ENCODE measurements at regions not wholly inside any gene's neighbourhood (a gene's known extent, or its start where the extent isn't known, plus 50 kb on each side); places are given as distances from the start of the nearest gene placed in this dataset.

DNA sequence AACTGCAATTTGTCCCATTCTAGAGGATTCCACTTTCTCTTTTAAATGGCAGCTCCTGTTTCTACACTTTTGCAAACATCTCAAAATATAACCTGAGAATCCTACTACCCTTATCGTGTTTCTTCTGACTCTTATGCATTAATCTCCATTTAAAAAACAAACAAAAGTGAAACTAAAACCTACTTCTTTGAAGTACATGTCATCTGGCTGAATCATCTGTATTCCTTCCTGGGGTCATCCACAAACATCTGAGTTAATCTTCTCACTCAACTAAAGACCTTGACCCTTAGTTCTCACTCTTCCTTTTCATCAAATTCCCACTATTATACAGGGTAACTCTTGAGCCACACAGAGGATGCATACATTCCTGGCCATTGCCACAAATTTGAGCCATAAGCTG lies 584.8 kb downstream of the PPARGC1A start:
- TF ChIP-seq, protein P1, sequence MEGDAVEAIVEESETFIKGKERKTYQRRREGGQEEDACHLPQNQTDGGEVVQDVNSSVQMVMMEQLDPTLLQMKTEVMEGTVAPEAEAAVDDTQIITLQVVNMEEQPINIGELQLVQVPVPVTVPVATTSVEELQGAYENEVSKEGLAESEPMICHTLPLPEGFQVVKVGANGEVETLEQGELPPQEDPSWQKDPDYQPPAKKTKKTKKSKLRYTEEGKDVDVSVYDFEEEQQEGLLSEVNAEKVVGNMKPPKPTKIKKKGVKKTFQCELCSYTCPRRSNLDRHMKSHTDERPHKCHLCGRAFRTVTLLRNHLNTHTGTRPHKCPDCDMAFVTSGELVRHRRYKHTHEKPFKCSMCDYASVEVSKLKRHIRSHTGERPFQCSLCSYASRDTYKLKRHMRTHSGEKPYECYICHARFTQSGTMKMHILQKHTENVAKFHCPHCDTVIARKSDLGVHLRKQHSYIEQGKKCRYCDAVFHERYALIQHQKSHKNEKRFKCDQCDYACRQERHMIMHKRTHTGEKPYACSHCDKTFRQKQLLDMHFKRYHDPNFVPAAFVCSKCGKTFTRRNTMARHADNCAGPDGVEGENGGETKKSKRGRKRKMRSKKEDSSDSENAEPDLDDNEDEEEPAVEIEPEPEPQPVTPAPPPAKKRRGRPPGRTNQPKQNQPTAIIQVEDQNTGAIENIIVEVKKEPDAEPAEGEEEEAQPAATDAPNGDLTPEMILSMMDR (IDR thresholded peaks at IDR 0.05), result no peak
- no peak for TF ChIP-seq POLR2A (IDR thresholded peaks at IDR 0.05)
- no peak for TF ChIP-seq EP300 (IDR thresholded peaks at IDR 0.05; ENCODE audit: low read depth)
- TF ChIP-seq POLR2AphosphoS5 (IDR thresholded peaks at IDR 0.05), result no peak
- H3K4me1 ChIP-seq, result no peaks in the 10 kb centered on the region
- in situ Hi-C loops (cut with MboI; ENCODE audit: low pct_ligation_motif_present in 1 of 4, low pct_unique_long_range_greater_than_20kb in 1 of 4, low sequenced_read_pairs in 3 of 4), result no loop called here
- H3K27ac ChIP-seq, result no peak overlapping the region
- H3K36me3 ChIP-seq, result no peaks in the 10 kb centered on the region
- H3K27me3 ChIP-seq, result no peaks in the 10 kb centered on the region
- DNase-seq, result no peak
- WGBS, 2 donors (ENCODE audit: low coverage in 1 of 2), result 25 to 42% methylated on average over 1 of the region's 1 CpG
- H3K4me3 ChIP-seq, result no peak overlapping the region
- no peaks in the 10 kb centered on the region for H3K9me3 ChIP-seq
- intact Hi-C loops (cut with DNase I; ENCODE audit: low total_unique reads), result no loop called here

DNA sequence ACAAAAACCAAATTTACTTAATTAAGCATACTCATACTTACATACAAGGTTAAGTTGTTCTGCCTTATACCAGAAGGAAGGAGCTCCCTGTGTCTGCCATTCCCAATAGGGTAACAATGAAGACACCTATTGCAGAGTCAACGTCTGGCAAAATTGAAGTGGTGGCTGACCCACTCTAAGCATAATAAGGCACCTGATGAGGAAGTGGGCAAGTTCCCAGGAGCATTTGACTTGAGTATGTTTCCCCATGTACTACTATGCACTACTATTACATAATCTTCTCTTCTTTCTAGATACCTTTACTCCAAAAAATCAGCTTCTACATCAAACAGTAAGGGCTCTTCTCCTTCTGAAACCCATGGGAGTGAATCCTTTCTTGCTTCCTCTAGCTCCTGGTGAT lies 591.5 kb downstream of the PPARGC1A start:
- in situ Hi-C loops (cut with MboI; ENCODE audit: low pct_ligation_motif_present in 1 of 4, low pct_unique_long_range_greater_than_20kb in 1 of 4, low sequenced_read_pairs in 3 of 4), result no loop called here
- no peak overlapping the region for H3K27ac ChIP-seq
- 68% methylated on average over 1 of the region's 1 CpG; no CpG with 5 or more reads in 1 of the 2 donors for WGBS, 2 donors (ENCODE audit: low coverage in 1 of 2)
- intact Hi-C loops (cut with DNase I; ENCODE audit: low total_unique reads), result no loop called here
- TF ChIP-seq, protein P1 (IDR thresholded peaks at IDR 0.05), result no peak
- TF ChIP-seq EP300 (IDR thresholded peaks at IDR 0.05; ENCODE audit: low read depth), result no peak
- TF ChIP-seq POLR2AphosphoS5 (IDR thresholded peaks at IDR 0.05), result no peak
- TF ChIP-seq POLR2A (IDR thresholded peaks at IDR 0.05), result no peak
- no peak overlapping the region for H3K4me3 ChIP-seq
- no peaks in the 10 kb centered on the region for H3K9me3 ChIP-seq
- no peaks in the 10 kb centered on the region for H3K27me3 ChIP-seq
- DNase-seq, result no peak
- H3K4me1 ChIP-seq, result no peaks in the 10 kb centered on the region
- H3K36me3 ChIP-seq, result no peaks in the 10 kb centered on the region

DNA sequence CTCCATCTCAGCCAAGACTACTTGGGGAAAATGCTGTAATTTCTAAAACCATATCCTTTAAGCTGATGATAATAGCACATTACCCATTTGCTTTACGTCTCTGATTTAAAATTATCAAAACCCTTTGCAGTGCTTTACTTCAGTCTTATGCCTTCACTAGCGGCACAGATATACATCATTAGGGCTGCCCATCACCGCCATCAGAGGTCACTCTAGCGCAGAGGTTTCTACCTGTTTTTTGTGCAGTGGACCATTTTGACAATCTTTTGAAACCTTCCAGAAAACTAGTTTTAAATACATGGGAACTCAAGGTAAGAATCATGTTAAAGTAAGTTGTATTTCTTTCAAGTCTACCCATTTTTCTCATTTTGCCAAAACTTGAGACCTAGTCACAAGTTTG lies 592.5 kb downstream of the PPARGC1A start:
- in situ Hi-C loops (cut with MboI; ENCODE audit: low pct_ligation_motif_present in 1 of 4, low pct_unique_long_range_greater_than_20kb in 1 of 4, low sequenced_read_pairs in 3 of 4), result no loop called here
- Histone ChIP-seq H3K4me3 (no peak overlapping the region), H3K27me3 (no peaks in the 10 kb centered on the region), H3K4me1 (no peaks in the 10 kb centered on the region), H3K9me3 (no peaks in the 10 kb centered on the region), H3K27ac (no peak overlapping the region), H3K36me3 (no peaks in the 10 kb centered on the region)
- TF ChIP-seq POLR2AphosphoS5 (IDR thresholded peaks at IDR 0.05) (no peak), POLR2A (IDR thresholded peaks at IDR 0.05) (no peak), EP300 (IDR thresholded peaks at IDR 0.05; ENCODE audit: low read depth) (no peak)
- TF ChIP-seq, protein P1 (IDR thresholded peaks at IDR 0.05), result no peak
- 88 to 90% methylated on average over 4 of the region's 4 CpGs for WGBS, 2 donors (ENCODE audit: low coverage in 1 of 2)
- intact Hi-C loops (cut with DNase I; ENCODE audit: low total_unique reads), result no loop called here
- DNase-seq, result no peak

DNA sequence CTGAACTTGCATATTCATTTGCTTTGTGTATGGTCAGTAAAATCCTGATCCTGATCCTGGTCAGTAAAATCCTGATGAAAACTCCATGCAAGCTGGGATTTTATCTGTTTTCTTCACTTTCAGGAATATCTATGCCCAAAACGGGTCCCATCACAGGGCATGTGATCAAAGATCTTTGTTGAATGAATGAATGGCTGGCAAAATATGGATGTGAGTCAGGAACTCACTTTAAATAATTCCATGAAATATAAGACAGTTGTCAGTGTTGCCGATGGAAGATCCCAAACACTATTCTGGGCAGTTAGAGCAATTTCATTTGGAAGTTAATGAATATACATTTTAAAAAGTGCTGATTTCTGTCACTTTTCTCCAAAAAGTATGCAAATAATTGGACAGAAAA lies 598.4 kb downstream of the GBA3 start:
- WGBS, 2 donors (ENCODE audit: low coverage in 1 of 2), result 84 to 95% methylated on average over 2 of the region's 2 CpGs
- intact Hi-C loops (cut with DNase I; ENCODE audit: low total_unique reads), result no loop called here
- Histone ChIP-seq H3K9me3 (no peaks in the 10 kb centered on the region), H3K4me1 (no peaks in the 10 kb centered on the region), H3K36me3 (no peaks in the 10 kb centered on the region), H3K27me3 (no peaks in the 10 kb centered on the region), H3K4me3 (no peak overlapping the region), H3K27ac (no peak overlapping the region)
- TF ChIP-seq EP300 (IDR thresholded peaks at IDR 0.05; ENCODE audit: low read depth) (no peak), POLR2AphosphoS5 (IDR thresholded peaks at IDR 0.05) (no peak), POLR2A (IDR thresholded peaks at IDR 0.05) (no peak)
- TF ChIP-seq, protein P1 (IDR thresholded peaks at IDR 0.05), result no peak
- no peak for DNase-seq
- in situ Hi-C loops (cut with MboI; ENCODE audit: low pct_ligation_motif_present in 1 of 4, low pct_unique_long_range_greater_than_20kb in 1 of 4, low sequenced_read_pairs in 3 of 4), result no loop called here

Measured in transverse colon (tissue), 4 donors.